Lower leg skin (tissue), 4 donors: ENCODE measurements at regions not wholly inside any gene's neighbourhood (a gene's known extent, or its start where the extent isn't known, plus 50 kb on each side); places are given as distances from the start of the nearest gene placed in this dataset.

Experiments used
- DNase-seq, 2 donors: peaks; one replicate each; pipeline ENCODE4 v3.0.0-alpha.2; 2019; ENCODE audit warnings: low spot score in 2 of 2
- H3K4me3 ChIP-seq: fragments of 200-600 bp; sonication (generic); 2 replicates; pipeline ENCODE4 v1.5.1; 2017; ENCODE audit warnings: mild to moderate bottlenecking, low read depth; ENCODE audit not compliant: poor library complexity, severe bottlenecking
- CTCF ChIP-seq, 3 donors: fragments of 450-650 bp; IDR thresholded peaks; one replicate each; pipeline ENCODE4 v1.5.1; 2016; ENCODE audit warnings: antibody characterized with exemption in 3 of 3, mild to moderate bottlenecking in 3 of 3, moderate library complexity in 2 of 3
- POLR2A ChIP-seq, 2 donors: fragments of 450-650 bp; IDR thresholded peaks; one replicate each; pipeline ENCODE4 v1.6.1; 2016 to 2017; ENCODE audit warnings: antibody characterized with exemption in 2 of 2, mild to moderate bottlenecking in 1 of 2, moderate library complexity in 1 of 2
- WGBS, 2 donors: methylation state at CpG; one replicate each; pipeline ENCODE4 v1.1.5; 2018; 5-methylcytosine and 5-hydroxymethylcytosine counted together
- intact Hi-C: fragments of 100-400 bp; cut with DNase I; formaldehyde crosslinking; loops from one replicate; pipeline ENCODE4 v1.15.0; 2023; ENCODE audit warnings: low total_unique reads

- WGBS, 2 donors = 19% methylated on average over 1 of the region's 1 CpG
- H3K4me3 ChIP-seq = no peak overlapping the region
- no peak for TF ChIP-seq CTCF (IDR thresholded peaks at IDR 0.05)
- no peak for TF ChIP-seq POLR2A (IDR thresholded peaks at IDR 0.05)
- intact Hi-C loops = no loop called here
- no peak for DNase-seq
Measured at GRCh38 chr4:133982533-133983224, 218.9 kb downstream of the PABPC4L start.

GRCh38 chr4:133981327-133981726 lies 220.3 kb downstream of the PABPC4L start:
- intact Hi-C loops = no loop called here
- WGBS, 2 donors = 81 to 91% methylated on average over 2 of the region's 2 CpGs
- H3K4me3 ChIP-seq = no peak overlapping the region
- DNase-seq = no peak
- no peak for TF ChIP-seq POLR2A (IDR thresholded peaks at IDR 0.05)
- TF ChIP-seq CTCF (IDR thresholded peaks at IDR 0.05) = no peak

- 94% methylated on average over 2 of the region's 2 CpGs for WGBS, 2 donors
- no peak for DNase-seq
- TF ChIP-seq POLR2A (IDR thresholded peaks at IDR 0.05) (no peak), CTCF (IDR thresholded peaks at IDR 0.05) (no peak)
- intact Hi-C loops = no loop called here
- H3K4me3 ChIP-seq = no peak overlapping the region
Measured at GRCh38 chr4:133972586-133972985, 229.0 kb downstream of the PABPC4L start.

- no peak for DNase-seq
- 36 to 45% methylated on average over 4 of the region's 4 CpGs for WGBS, 2 donors
- intact Hi-C loops = no loop called here
Measured at GRCh38 chr4:133969202-133969848, 232.3 kb downstream of the PABPC4L start.

GRCh38 chr4:133968174-133968573 lies 233.4 kb downstream of the PABPC4L start:
- intact Hi-C loops = no loop called here
- WGBS, 2 donors = 33 to 41% methylated on average over 3 of the region's 3 CpGs
- DNase-seq = no peak
- no peak for TF ChIP-seq CTCF (IDR thresholded peaks at IDR 0.05)
- no peak for TF ChIP-seq POLR2A (IDR thresholded peaks at IDR 0.05)
- no peak overlapping the region for H3K4me3 ChIP-seq

More at GRCh38 chr4:133969202-133969848, 232.3 kb downstream of the PABPC4L start:
- no peak overlapping the region for H3K4me3 ChIP-seq
- TF ChIP-seq CTCF (IDR thresholded peaks at IDR 0.05) (no peak), POLR2A (IDR thresholded peaks at IDR 0.05) (no peak)
